Fibroblast of upper back skin (primary cell): ENCODE measurements at regions not wholly inside any gene's neighbourhood (a gene's known extent, or its start where the extent isn't known, plus 50 kb on each side); places are given as distances from the start of the nearest gene placed in this dataset.

ENCODE experiments used
- DNase-seq: peaks from one replicate; pipeline ENCODE4 v3.0.0-alpha.2; 2013

GRCh38 chr1:8267307-8267706, 50.6 kb upstream of the SLC45A1 start:
- DNase-seq: no peak

GRCh38 chr1:8266436-8267165, 51.3 kb upstream of the SLC45A1 start:
- no peak for DNase-seq

- no peak for DNase-seq
These were observed 54.1 kb upstream of the SLC45A1 start for GRCh38 chr1:8263791-8264190.

- no peak for DNase-seq
These were observed 56.5 kb upstream of the SLC45A1 start for GRCh38 chr1:8261398-8261762.

GRCh38 chr1:8259498-8260290, 58.2 kb upstream of the SLC45A1 start:
- DNase-seq: peak; percentile 65

- DNase-seq: no peak
These were observed 60.3 kb upstream of the SLC45A1 start for GRCh38 chr1:8257621-8258020.

- no peak for DNase-seq
These were observed 61.6 kb upstream of the SLC45A1 start for GRCh38 chr1:8256321-8256720.

- DNase-seq: no peak
These were observed 62.2 kb upstream of the SLC45A1 start for GRCh38 chr1:8255712-8256111.

- no peak for DNase-seq
These were observed 65.5 kb upstream of the SLC45A1 start for GRCh38 chr1:8252266-8252951.

- DNase-seq: no peak
These were observed 66.3 kb upstream of the SLC45A1 start for GRCh38 chr1:8251635-8252034.

- DNase-seq: no peak
These were observed 68.1 kb upstream of the SLC45A1 start for GRCh38 chr1:8249838-8250237.

- no peak for DNase-seq
These were observed 70.0 kb upstream of the SLC45A1 start for GRCh38 chr1:8247811-8248436.

- no peak for DNase-seq
These were observed 73.6 kb upstream of the SLC45A1 start for GRCh38 chr1:8244304-8244703.

GRCh38 chr1:8242498-8242897, 75.4 kb upstream of the SLC45A1 start:
- no peak for DNase-seq

- DNase-seq: no peak
These were observed 76.4 kb upstream of the SLC45A1 start for GRCh38 chr1:8241417-8242014.

- DNase-seq: no peak
These were observed 78.4 kb upstream of the SLC45A1 start for GRCh38 chr1:8239306-8240023.

- peak; percentile 53 for DNase-seq
These were observed 78.9 kb upstream of the SLC45A1 start for GRCh38 chr1:8239039-8239305.

- DNase-seq: peak; percentile 91
These were observed 79.5 kb upstream of the SLC45A1 start for GRCh38 chr1:8238141-8239038.

- peak; percentile 60 for DNase-seq
These were observed 85.7 kb upstream of the SLC45A1 start for GRCh38 chr1:8232036-8232757.

GRCh38 chr1:8230292-8230621, 87.7 kb upstream of the SLC45A1 start:
- no peak for DNase-seq

GRCh38 chr1:8228253-8228652, 89.7 kb upstream of the SLC45A1 start:
- DNase-seq: no peak
